Keratinocyte (primary cell): ENCODE measurements at regions not wholly inside any gene's neighbourhood (a gene's known extent, or its start where the extent isn't known, plus 50 kb on each side); places are given as distances from the start of the nearest gene placed in this dataset.

Source experiments
- CTCF ChIP-seq, 3 experiments: IDR thresholded peaks in 1 of 3; conservative IDR thresholded peaks in 1 of 3; optimal IDR thresholded peaks in 1 of 3; 2 replicates in 2 of 3; 3 replicates in 1 of 3; pipeline versions ENCODE3 to v1.5.1; 2011; ENCODE audit warnings: low read length in 3 of 3, mild to moderate bottlenecking in 3 of 3, moderate library complexity in 2 of 3, control low read depth in 1 of 3, inconsistent platforms in 1 of 3; ENCODE audit not compliant: insufficient read depth in 2 of 3; ENCODE audit errors: extremely low read depth in 1 of 3
- EZH2 ChIP-seq: IDR thresholded peaks from one replicate; pipeline ENCODE4 v1.6.1; 2012; ENCODE audit warnings: inconsistent platforms, mild to moderate bottlenecking, low read length, moderate library complexity

DNA sequence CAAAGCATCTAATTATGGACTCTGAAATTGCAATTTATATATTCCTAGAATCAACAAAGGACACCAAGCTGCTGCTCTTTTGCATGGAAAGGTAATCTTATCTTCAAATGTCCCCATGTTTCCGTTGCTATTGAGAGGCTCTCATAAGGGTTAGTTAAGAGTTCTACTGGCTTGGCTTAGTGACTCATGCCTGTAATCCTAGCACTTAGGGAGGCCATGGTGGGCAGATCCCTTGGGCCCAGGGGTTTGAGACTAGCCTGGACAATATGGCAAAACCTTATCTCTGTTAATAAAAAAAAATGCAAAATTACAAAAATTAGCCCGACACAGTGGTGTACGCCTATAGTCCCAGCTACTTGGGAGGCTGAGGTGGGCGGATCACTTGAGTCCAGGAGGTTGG lies 93.4 kb upstream of the RAPGEF2 start:
- TF ChIP-seq CTCF (optimal IDR thresholded peaks at IDR 0.05 in 1 of 3, IDR thresholded peaks at IDR 0.05 in 1 of 3, conservative IDR thresholded peaks at IDR 0.05 in 1 of 3; ENCODE audit: extremely low read depth in 1 of 3, insufficient read depth in 2 of 3, low read length in 3 of 3) (no peak), EZH2 (no peak)
